ENCODE measurements at regions not wholly inside any gene's neighbourhood (a gene's known extent, or its start where the extent isn't known, plus 50 kb on each side); places are given as distances from the start of the nearest gene placed in this dataset.

- Mint-ChIP-seq H3K36me3 (ENCODE audit: low read depth, unreplicated experiment) (no peaks in the 10 kb centered on the region), H3K9me3 (ENCODE audit: unreplicated experiment) (no peaks in the 10 kb centered on the region), H3K27ac (ENCODE audit: unreplicated experiment) (no peak overlapping the region), H3K4me1 (ENCODE audit: unreplicated experiment) (no peaks in the 10 kb centered on the region), H3K27me3 (ENCODE audit: unreplicated experiment) (no peaks in the 10 kb centered on the region), H3K4me3 (ENCODE audit: unreplicated experiment) (no peak overlapping the region)
- no peak for DNase-seq (ENCODE audit: low spot score)
- TF ChIP-seq CTCF (IDR thresholded peaks at IDR 0.05; ENCODE audit: unreplicated experiment), result no peak
These were observed 217.2 kb upstream of the CCDC150 start for GRCh38 chr2:196422361-196422760.

GRCh38 chr2:196426122-196426521 is 213.4 kb upstream of the CCDC150 start:
- Mint-ChIP-seq H3K4me3 (ENCODE audit: unreplicated experiment) (no peak overlapping the region), H3K9me3 (ENCODE audit: unreplicated experiment) (no peaks in the 10 kb centered on the region), H3K27me3 (ENCODE audit: unreplicated experiment) (no peaks in the 10 kb centered on the region), H3K36me3 (ENCODE audit: low read depth, unreplicated experiment) (no peaks in the 10 kb centered on the region), H3K27ac (ENCODE audit: unreplicated experiment) (no peak overlapping the region), H3K4me1 (ENCODE audit: unreplicated experiment) (peaks cover 27% of the 10 kb centered on the region)
- DNase-seq (ENCODE audit: low spot score), result no peak
- TF ChIP-seq CTCF (IDR thresholded peaks at IDR 0.05; ENCODE audit: unreplicated experiment), result no peak

- no peaks in the 10 kb centered on the region for H3K9me3 Mint-ChIP-seq (ENCODE audit: unreplicated experiment)
- peaks cover 37% of the 10 kb centered on the region for H3K4me1 Mint-ChIP-seq (ENCODE audit: unreplicated experiment)
- H3K4me3 Mint-ChIP-seq (ENCODE audit: unreplicated experiment), result no peak overlapping the region
- no peak overlapping the region for H3K27ac Mint-ChIP-seq (ENCODE audit: unreplicated experiment)
- H3K36me3 Mint-ChIP-seq (ENCODE audit: low read depth, unreplicated experiment), result no peaks in the 10 kb centered on the region
- DNase-seq (ENCODE audit: low spot score), result no peak
- no peak for TF ChIP-seq CTCF (IDR thresholded peaks at IDR 0.05; ENCODE audit: unreplicated experiment)
- no peaks in the 10 kb centered on the region for H3K27me3 Mint-ChIP-seq (ENCODE audit: unreplicated experiment)
These were observed 211.4 kb upstream of the CCDC150 start for GRCh38 chr2:196427986-196428634.

GRCh38 chr2:196431076-196431475 is 208.4 kb upstream of the CCDC150 start:
- peaks cover 3% of the 10 kb centered on the region for H3K27me3 Mint-ChIP-seq (ENCODE audit: unreplicated experiment)
- no peak for DNase-seq (ENCODE audit: low spot score)
- peak overlapping the region; percentile 39 for H3K27ac Mint-ChIP-seq (ENCODE audit: unreplicated experiment)
- no peak overlapping the region for H3K4me3 Mint-ChIP-seq (ENCODE audit: unreplicated experiment)
- peaks cover 52% of the 10 kb centered on the region for H3K4me1 Mint-ChIP-seq (ENCODE audit: unreplicated experiment)
- no peak for TF ChIP-seq CTCF (IDR thresholded peaks at IDR 0.05; ENCODE audit: unreplicated experiment)
- H3K9me3 Mint-ChIP-seq (ENCODE audit: unreplicated experiment), result no peaks in the 10 kb centered on the region
- H3K36me3 Mint-ChIP-seq (ENCODE audit: low read depth, unreplicated experiment), result no peaks in the 10 kb centered on the region

GRCh38 chr2:196431957-196432356 is 207.6 kb upstream of the CCDC150 start:
- Mint-ChIP-seq H3K36me3 (ENCODE audit: low read depth, unreplicated experiment) (no peaks in the 10 kb centered on the region), H3K4me3 (ENCODE audit: unreplicated experiment) (no peak overlapping the region), H3K27me3 (ENCODE audit: unreplicated experiment) (peaks cover 3% of the 10 kb centered on the region), H3K4me1 (ENCODE audit: unreplicated experiment) (peaks cover 52% of the 10 kb centered on the region), H3K27ac (ENCODE audit: unreplicated experiment) (no peak overlapping the region), H3K9me3 (ENCODE audit: unreplicated experiment) (no peaks in the 10 kb centered on the region)
- TF ChIP-seq CTCF (IDR thresholded peaks at IDR 0.05; ENCODE audit: unreplicated experiment), result peak; percentile 53
- DNase-seq (ENCODE audit: low spot score), result peak; percentile 32

Measured in endothelial cell (in vitro differentiated cells).